Osteocyte (in vitro differentiated cells): ENCODE measurements at regions not wholly inside any gene's neighbourhood (a gene's known extent, or its start where the extent isn't known, plus 50 kb on each side); places are given as distances from the start of the nearest gene placed in this dataset.

Source experiments
- DNase-seq: peaks from one replicate; pipeline ENCODE4 v3.0.0; 2021; ENCODE audit warnings: mixed read lengths; ENCODE audit not compliant: unreplicated experiment; ENCODE audit errors: extremely low spot score
- H3K27ac Mint-ChIP-seq: one replicate; pipeline ENCODE4 v1.8.0; 2021; ENCODE audit warnings: mild to moderate bottlenecking, mixed read lengths; ENCODE audit not compliant: unreplicated experiment
- H3K27me3 Mint-ChIP-seq: one replicate; pipeline ENCODE4 v1.8.0; 2021; ENCODE audit warnings: mixed read lengths; ENCODE audit not compliant: unreplicated experiment
- H3K36me3 Mint-ChIP-seq: one replicate; pipeline ENCODE4 v1.8.0; 2021; ENCODE audit warnings: mixed read lengths; ENCODE audit not compliant: unreplicated experiment
- H3K4me1 Mint-ChIP-seq: one replicate; pipeline ENCODE4 v1.8.0; 2021; ENCODE audit warnings: mixed read lengths; ENCODE audit not compliant: unreplicated experiment
- H3K4me3 Mint-ChIP-seq: one replicate; pipeline ENCODE4 v1.8.0; 2021; ENCODE audit warnings: mild to moderate bottlenecking, moderate library complexity, mixed read lengths; ENCODE audit not compliant: unreplicated experiment
- H3K9me3 Mint-ChIP-seq: one replicate; pipeline ENCODE4 v1.8.0; 2021; ENCODE audit warnings: mixed read lengths; ENCODE audit not compliant: unreplicated experiment
- TF ChIP-seq, protein P1 (sequence below): fragments of 200-600 bp; sonication (generic); IDR thresholded peaks from 2 replicates; pipeline ENCODE4 v1.5.0; 2021; ENCODE audit warnings: antibody characterized with exemption, mild to moderate bottlenecking, moderate library complexity

GRCh38 chr2:65638443-65638842 lies 206.0 kb upstream of the SPRED2 start:
- Mint-ChIP-seq H3K4me1 (peaks cover 11% of the 10 kb centered on the region), H3K4me3 (no peak overlapping the region), H3K27ac (no peak overlapping the region), H3K9me3 (no peaks in the 10 kb centered on the region), H3K36me3 (no peaks in the 10 kb centered on the region), H3K27me3 (peaks cover 15% of the 10 kb centered on the region)
- DNase-seq: no peak
- TF ChIP-seq, protein P1, sequence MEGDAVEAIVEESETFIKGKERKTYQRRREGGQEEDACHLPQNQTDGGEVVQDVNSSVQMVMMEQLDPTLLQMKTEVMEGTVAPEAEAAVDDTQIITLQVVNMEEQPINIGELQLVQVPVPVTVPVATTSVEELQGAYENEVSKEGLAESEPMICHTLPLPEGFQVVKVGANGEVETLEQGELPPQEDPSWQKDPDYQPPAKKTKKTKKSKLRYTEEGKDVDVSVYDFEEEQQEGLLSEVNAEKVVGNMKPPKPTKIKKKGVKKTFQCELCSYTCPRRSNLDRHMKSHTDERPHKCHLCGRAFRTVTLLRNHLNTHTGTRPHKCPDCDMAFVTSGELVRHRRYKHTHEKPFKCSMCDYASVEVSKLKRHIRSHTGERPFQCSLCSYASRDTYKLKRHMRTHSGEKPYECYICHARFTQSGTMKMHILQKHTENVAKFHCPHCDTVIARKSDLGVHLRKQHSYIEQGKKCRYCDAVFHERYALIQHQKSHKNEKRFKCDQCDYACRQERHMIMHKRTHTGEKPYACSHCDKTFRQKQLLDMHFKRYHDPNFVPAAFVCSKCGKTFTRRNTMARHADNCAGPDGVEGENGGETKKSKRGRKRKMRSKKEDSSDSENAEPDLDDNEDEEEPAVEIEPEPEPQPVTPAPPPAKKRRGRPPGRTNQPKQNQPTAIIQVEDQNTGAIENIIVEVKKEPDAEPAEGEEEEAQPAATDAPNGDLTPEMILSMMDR: no peak

GRCh38 chr2:65636813-65637483 lies 204.5 kb upstream of the SPRED2 start:
- Mint-ChIP-seq H3K36me3 (no peaks in the 10 kb centered on the region), H3K27me3 (peaks cover 17% of the 10 kb centered on the region), H3K9me3 (no peaks in the 10 kb centered on the region), H3K4me3 (no peak overlapping the region), H3K27ac (no peak overlapping the region), H3K4me1 (peaks cover 11% of the 10 kb centered on the region)
- TF ChIP-seq, protein P1: no peak
- no peak for DNase-seq

- Mint-ChIP-seq H3K4me3 (no peak overlapping the region), H3K36me3 (no peaks in the 10 kb centered on the region), H3K27ac (no peak overlapping the region), H3K9me3 (no peaks in the 10 kb centered on the region), H3K27me3 (peaks cover 20% of the 10 kb centered on the region), H3K4me1 (peaks cover 11% of the 10 kb centered on the region)
- no peak for DNase-seq
- TF ChIP-seq, protein P1: no peak
Measured at GRCh38 chr2:65636024-65636423, 203.6 kb upstream of the SPRED2 start.

DNA sequence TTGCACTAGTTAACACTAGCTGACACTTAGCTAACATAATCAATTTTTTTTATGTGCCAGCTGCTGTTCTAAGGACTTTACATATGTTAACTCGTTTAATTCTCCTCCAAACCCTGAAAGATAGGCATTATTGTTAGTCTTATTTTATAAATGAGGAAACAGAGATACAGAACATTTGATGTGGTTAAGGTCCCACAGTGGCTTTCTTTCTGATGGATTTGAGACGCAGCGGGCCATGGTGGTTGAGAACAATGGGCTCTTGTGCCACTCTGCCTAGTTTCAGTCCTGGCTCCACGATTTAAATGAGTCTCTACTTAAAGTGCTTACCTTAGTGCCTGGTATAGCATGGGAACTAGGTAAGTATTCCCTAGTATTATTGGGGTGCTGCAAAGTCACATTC lies 201.9 kb upstream of the SPRED2 start:
- H3K27ac Mint-ChIP-seq: no peak overlapping the region
- no peaks in the 10 kb centered on the region for H3K36me3 Mint-ChIP-seq
- peaks cover under 1% of the 10 kb centered on the region for H3K4me1 Mint-ChIP-seq
- TF ChIP-seq, protein P1: no peak
- no peaks in the 10 kb centered on the region for H3K9me3 Mint-ChIP-seq
- H3K27me3 Mint-ChIP-seq: peaks cover 23% of the 10 kb centered on the region
- no peak overlapping the region for H3K4me3 Mint-ChIP-seq
- DNase-seq: no peak

DNA sequence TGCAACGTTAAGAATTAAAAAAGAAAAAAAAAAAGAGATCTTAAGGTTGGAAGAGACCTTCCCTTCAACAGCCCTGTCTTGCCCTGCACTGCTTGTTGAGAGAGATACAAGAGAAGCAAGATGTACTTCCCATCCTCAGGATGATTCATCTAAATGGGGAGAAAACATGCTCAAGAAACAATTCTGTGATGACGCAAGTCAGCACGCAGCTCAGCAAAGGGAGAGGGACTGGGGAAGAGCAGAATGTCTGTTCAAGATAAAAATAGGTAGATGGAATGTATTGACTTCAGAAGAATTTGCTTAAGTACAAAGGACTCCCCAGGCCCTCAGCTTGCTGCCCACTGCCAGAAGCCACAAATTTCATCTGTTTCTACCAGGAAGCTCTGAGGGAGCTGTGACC lies 198.2 kb upstream of the SPRED2 start:
- Mint-ChIP-seq H3K9me3 (no peaks in the 10 kb centered on the region), H3K36me3 (no peaks in the 10 kb centered on the region), H3K4me3 (no peak overlapping the region), H3K4me1 (no peaks in the 10 kb centered on the region), H3K27ac (no peak overlapping the region), H3K27me3 (peaks cover 44% of the 10 kb centered on the region)
- TF ChIP-seq, protein P1: no peak
- DNase-seq: no peak
